ENCODE measurements at regions not wholly inside any gene's neighbourhood (a gene's known extent, or its start where the extent isn't known, plus 50 kb on each side); places are given as distances from the start of the nearest gene placed in this dataset.

DNA sequence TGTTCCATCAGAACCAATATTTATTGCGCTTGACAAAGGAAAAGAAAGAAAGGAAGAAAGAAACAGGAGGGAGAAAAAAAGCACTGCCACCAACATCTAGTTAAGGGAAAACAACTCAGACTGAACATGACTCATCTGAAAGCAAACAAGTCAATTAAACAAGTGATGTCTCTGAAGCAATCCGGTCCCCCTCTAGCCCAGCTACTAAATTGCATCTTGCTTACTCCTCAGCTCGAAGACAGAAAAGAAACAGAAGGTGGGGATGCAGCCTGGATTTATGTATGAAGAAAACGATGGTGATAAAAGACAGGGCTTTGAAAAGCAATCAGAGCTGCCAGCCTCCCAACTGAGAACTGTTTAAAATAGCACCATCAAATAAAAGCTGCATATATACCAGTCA, 188.2 kb downstream of the OMA1 start:
- H3K4me1 ChIP-seq = no peaks in the 10 kb centered on the region
- intact Hi-C loops (cut with DNase I; ENCODE audit: low total_unique reads) = no loop called here
- TF ChIP-seq CTCF (IDR thresholded peaks at IDR 0.05) = no peak
- DNase-seq = no peak
- no peak overlapping the region for H3K27ac ChIP-seq
- no peaks in the 10 kb centered on the region for H3K9me3 ChIP-seq
- no peaks in the 10 kb centered on the region for H3K27me3 ChIP-seq
- no peak overlapping the region for H3K4me3 ChIP-seq
- H3K36me3 ChIP-seq = no peaks in the 10 kb centered on the region

GRCh38 chr1:58356402-58356801, 190.1 kb downstream of the OMA1 start:
- TF ChIP-seq CTCF (IDR thresholded peaks at IDR 0.05) = no peak
- intact Hi-C loops (cut with DNase I; ENCODE audit: low total_unique reads) = no loop called here
- H3K4me3 ChIP-seq = no peak overlapping the region
- DNase-seq = no peak
- H3K36me3 ChIP-seq = no peaks in the 10 kb centered on the region
- H3K27ac ChIP-seq = no peak overlapping the region
- H3K27me3 ChIP-seq = no peaks in the 10 kb centered on the region
- H3K4me1 ChIP-seq = no peaks in the 10 kb centered on the region
- H3K9me3 ChIP-seq = peaks cover 0 to 2% (median 0%) of the 10 kb centered on the region in 3 donors

GRCh38 chr1:58353168-58353567, 193.4 kb downstream of the OMA1 start:
- H3K36me3 ChIP-seq = no peaks in the 10 kb centered on the region
- intact Hi-C loops (cut with DNase I; ENCODE audit: low total_unique reads) = no loop called here
- H3K4me3 ChIP-seq = no peak overlapping the region
- H3K9me3 ChIP-seq = peaks cover 0 to 7% (median 5%) of the 10 kb centered on the region in 3 donors
- no peak for TF ChIP-seq CTCF (IDR thresholded peaks at IDR 0.05)
- H3K27ac ChIP-seq = no peak overlapping the region
- no peak for DNase-seq
- H3K27me3 ChIP-seq = no peaks in the 10 kb centered on the region
- H3K4me1 ChIP-seq = no peaks in the 10 kb centered on the region

GRCh38 chr1:58352476-58353092, 193.9 kb downstream of the OMA1 start:
- no peaks in the 10 kb centered on the region for H3K4me1 ChIP-seq
- no peak for TF ChIP-seq CTCF (IDR thresholded peaks at IDR 0.05)
- no peaks in the 10 kb centered on the region for H3K36me3 ChIP-seq
- H3K4me3 ChIP-seq = no peak overlapping the region
- H3K27ac ChIP-seq = no peak overlapping the region
- no peaks in the 10 kb centered on the region for H3K27me3 ChIP-seq
- intact Hi-C loops (cut with DNase I; ENCODE audit: low total_unique reads) = no loop called here
- peaks cover 0 to 7% (median 5%) of the 10 kb centered on the region in 3 donors for H3K9me3 ChIP-seq
- no peak for DNase-seq

DNA sequence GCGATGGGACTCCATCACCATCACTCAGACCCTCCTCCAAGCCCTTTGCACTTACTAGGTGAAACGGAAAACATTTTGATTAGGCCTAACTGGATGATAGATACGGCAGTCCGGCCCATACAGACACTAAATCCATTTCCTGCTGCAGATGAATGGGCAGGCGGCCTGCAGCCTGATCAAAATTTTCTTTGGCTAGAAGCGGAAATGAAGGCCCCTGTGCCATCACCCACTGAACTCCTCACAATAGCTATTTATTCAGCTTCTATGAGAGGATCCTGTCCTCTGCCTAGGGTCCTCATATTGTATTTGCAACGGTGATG, 200.5 kb downstream of the OMA1 start:
- H3K27me3 ChIP-seq = no peaks in the 10 kb centered on the region
- TF ChIP-seq CTCF (IDR thresholded peaks at IDR 0.05) = no peak
- no peak overlapping the region for H3K4me3 ChIP-seq
- intact Hi-C loops (cut with DNase I; ENCODE audit: low total_unique reads) = no loop called here
- H3K27ac ChIP-seq = no peak overlapping the region
- no peaks in the 10 kb centered on the region for H3K4me1 ChIP-seq
- H3K9me3 ChIP-seq = peaks cover 0 to 4% (median under 1%) of the 10 kb centered on the region in 3 donors
- H3K36me3 ChIP-seq = no peaks in the 10 kb centered on the region
- DNase-seq = no peak
